Stomach (tissue), 8 donors: ENCODE measurements at regions not wholly inside any gene's neighbourhood (a gene's known extent, or its start where the extent isn't known, plus 50 kb on each side); places are given as distances from the start of the nearest gene placed in this dataset.
"Not testable (repeated sequence)": the region's sequence is repeated elsewhere in the genome, so short reads cannot be mapped to it uniquely, and the experiment has no call there.

ENCODE experiments used
- DNase-seq, 2 donors: peaks; one replicate each; pipeline versions ENCODE4 v3.0.0 to v3.0.0-alpha.2; 2013 to 2019
- H3K27ac ChIP-seq, 5 donors: fragments of 200-600 bp in 4 of 5; sonication (generic) in 4 of 5; one replicate each; pipeline ENCODE4 v1.5.1; 2013 to 2019; ENCODE audit warnings: mild to moderate bottlenecking in 1 of 5, moderate library complexity in 1 of 5
- H3K27me3 ChIP-seq, 3 donors: fragments of 200-600 bp; sonication (generic); one replicate each; pipeline ENCODE4 v1.5.1; 2017 to 2019; ENCODE audit warnings: mixed run types in 1 of 3
- H3K36me3 ChIP-seq, 4 donors: fragments of 200-600 bp; sonication (generic); 1 replicate in 3 of 4; 2 replicates in 1 of 4; pipeline ENCODE4 v1.5.1; 2016 to 2019
- H3K4me1 ChIP-seq, 4 donors: fragments of 200-600 bp; sonication (generic); one replicate each; pipeline ENCODE4 v1.5.1; 2016 to 2019
- H3K4me3 ChIP-seq, 4 donors: fragments of 200-600 bp; sonication (generic) in 3 of 4; one replicate each; pipeline ENCODE4 v1.5.1; 2016 to 2019; ENCODE audit warnings: mild to moderate bottlenecking in 1 of 4
- H3K9me3 ChIP-seq, 4 donors: fragments of 200-600 bp; sonication (generic); one replicate each; pipeline ENCODE4 v1.5.1; 2016 to 2019
- CTCF ChIP-seq, 7 experiments: fragments of 450-650 bp in 4 of 7; fragments of 200-600 bp in 3 of 7; sonication (generic) in 3 of 7; IDR thresholded peaks; one replicate each; pipeline ENCODE4 v1.5.1; 2016 to 2019; ENCODE audit warnings: antibody characterized with exemption in 7 of 7, control low read depth in 2 of 7, mild to moderate bottlenecking in 1 of 7
- EP300 ChIP-seq: sonication (generic); formaldehyde crosslinking; IDR thresholded peaks from one replicate; pipeline ENCODE4 v1.6.1; 2017; ENCODE audit warnings: antibody characterized with exemption
- POLR2A ChIP-seq, 4 donors: fragments of 450-650 bp; IDR thresholded peaks; one replicate each; pipeline ENCODE4 v1.6.1; 2016; ENCODE audit warnings: antibody characterized with exemption in 4 of 4, control low read depth in 2 of 4, mild to moderate bottlenecking in 1 of 4, moderate library complexity in 1 of 4
- POLR2AphosphoS5 ChIP-seq, 3 donors: sonication (generic); formaldehyde crosslinking; IDR thresholded peaks; one replicate each; pipeline ENCODE4 v1.6.1; 2016; ENCODE audit warnings: antibody characterized with exemption in 3 of 3
- WGBS, 5 donors: extraction: QIAGEN DNeasy Blood & Tissue Kit in 3 of 5; methylation state at CpG; one replicate each; pipeline versions ENCODE4 v1.1.5 to v1.1.7; 2013 to 2018; 5-methylcytosine and 5-hydroxymethylcytosine counted together
- intact Hi-C: fragments of 100-400 bp; cut with DNase I; formaldehyde crosslinking; loops from one replicate; pipeline ENCODE4 v1.15.1; 2023; ENCODE audit warnings: low total_unique reads
- donor health status: healthy with polysubstance abuse.
- donor health status: Bipolar disorder and iron deficiency.
- donor health status: healthy.

- TF ChIP-seq EP300 (no peak), CTCF (IDR thresholded peaks at IDR 0.05) (no peak), POLR2A (IDR thresholded peaks at IDR 0.05) (no peak), POLR2AphosphoS5 (IDR thresholded peaks at IDR 0.05) (no peak)
- Histone ChIP-seq H3K4me3 (no peak overlapping the region), H3K27me3 (peaks cover 0 to 8% (median 0%) of the 10 kb centered on the region in 3 donors), H3K9me3 (no peaks in the 10 kb centered on the region), H3K27ac (no peak overlapping the region), H3K36me3 (no peaks in the 10 kb centered on the region), H3K4me1 (no peaks in the 10 kb centered on the region)
- 83 to 91% (median 89%) methylated on average over 3 of the region's 3 CpGs for WGBS, 5 donors
- no peak for DNase-seq
- intact Hi-C loops: loop anchor here (10.0 kb wide), 1 partner anchor 113 kb away; no protein-coding TSS in a partner anchor
Observed at GRCh38 chr1:157371826-157372225, 180.5 kb downstream of the FCRL5 start.

- Histone ChIP-seq H3K36me3 (no peaks in the 10 kb centered on the region), H3K4me1 (no peaks in the 10 kb centered on the region), H3K27me3 (peaks cover 0 to 4% (median 0%) of the 10 kb centered on the region in 3 donors), H3K9me3 (no peaks in the 10 kb centered on the region), H3K4me3 (no peak overlapping the region), H3K27ac (no peak overlapping the region)
- DNase-seq: peak in 1 of 2 donors; percentile 15
- intact Hi-C loops: loop anchor here (10.0 kb wide), 1 partner anchor 114 kb away; no protein-coding TSS in a partner anchor
- no peak for TF ChIP-seq CTCF (IDR thresholded peaks at IDR 0.05)
- TF ChIP-seq POLR2A (IDR thresholded peaks at IDR 0.05): no peak
- TF ChIP-seq POLR2AphosphoS5 (IDR thresholded peaks at IDR 0.05): no peak
- TF ChIP-seq EP300: no peak
Observed at GRCh38 chr1:157371221-157371620, 181.1 kb downstream of the FCRL5 start.

GRCh38 chr1:157370698-157371097, 181.6 kb downstream of the FCRL5 start:
- Histone ChIP-seq H3K27ac (no peak overlapping the region), H3K27me3 (no peaks in the 10 kb centered on the region), H3K4me3 (no peak overlapping the region), H3K9me3 (no peaks in the 10 kb centered on the region), H3K4me1 (no peaks in the 10 kb centered on the region), H3K36me3 (no peaks in the 10 kb centered on the region)
- TF ChIP-seq EP300 (no peak), CTCF (IDR thresholded peaks at IDR 0.05) (no peak), POLR2A (IDR thresholded peaks at IDR 0.05) (no peak), POLR2AphosphoS5 (IDR thresholded peaks at IDR 0.05) (no peak)
- 80 to 88% (median 86%) methylated on average over 5 of the region's 5 CpGs for WGBS, 5 donors
- DNase-seq: no peak
- intact Hi-C loops: loop anchor here (10.0 kb wide), 1 partner anchor 114 kb away; no protein-coding TSS in a partner anchor

- Histone ChIP-seq H3K4me3 (no peak overlapping the region), H3K4me1 (no peaks in the 10 kb centered on the region), H3K36me3 (no peaks in the 10 kb centered on the region), H3K9me3 (no peaks in the 10 kb centered on the region), H3K27me3 (no peaks in the 10 kb centered on the region), H3K27ac (no peak overlapping the region)
- DNase-seq: peak; percentile 39 to 75
- 3 to 5% (median 4%) methylated on average over 6 of the region's 6 CpGs for WGBS, 5 donors
- intact Hi-C loops: loop anchor here (10.0 kb wide), 2 partner anchors 115 to 175 kb away; no protein-coding TSS in a partner anchor
- TF ChIP-seq POLR2AphosphoS5 (IDR thresholded peaks at IDR 0.05) (no peak), CTCF (IDR thresholded peaks at IDR 0.05) (peak in 5 of 7 experiments; percentile 73 to 91 (median 87))
Observed at GRCh38 chr1:157369808-157370521, 182.3 kb downstream of the FCRL5 start.

- H3K4me1 ChIP-seq, H3K36me3 ChIP-seq, H3K27me3 ChIP-seq, H3K27ac ChIP-seq, H3K4me3 ChIP-seq, DNase-seq, H3K9me3 ChIP-seq: not testable (repeated sequence)
- intact Hi-C loops: loop anchor here (10.0 kb wide), 1 partner anchor 174 kb away; no protein-coding TSS in a partner anchor
- 75 to 90% (median 86%) methylated on average over 1 of the region's 1 CpG for WGBS, 5 donors
Observed at GRCh38 chr1:157368941-157369340, 183.4 kb downstream of the FCRL5 start.
